Keratinocyte (primary cell): ENCODE measurements at regions not wholly inside any gene's neighbourhood (a gene's known extent, or its start where the extent isn't known, plus 50 kb on each side); places are given as distances from the start of the nearest gene placed in this dataset.

Source experiments
- DNase-seq: peaks from one replicate; pipeline ENCODE4 v3.0.0-alpha.2; 2011; ENCODE audit warnings: low read depth, missing footprints, low spot score
- FAIRE-seq: peaks from 2 replicates; lab custom pipeline; 2011; peaks lifted over from hg19 to GRCh38; lab: Jason Lieb, UNC
- H2AFZ ChIP-seq: 2 replicates; pipeline ENCODE4 v1.6.0; 2012; ENCODE audit warnings: low read length, control low read depth, inconsistent platforms; ENCODE audit not compliant: control insufficient read depth
- H3K27ac ChIP-seq: 2 replicates; pipeline ENCODE4 v1.5.1; 2011; ENCODE audit warnings: low read length; ENCODE audit not compliant: control insufficient read depth, insufficient read depth
- H3K27me3 ChIP-seq: 3 replicates; pipeline ENCODE4 v1.6.0; 2011; ENCODE audit warnings: low read length; ENCODE audit not compliant: control insufficient read depth, insufficient read depth; ENCODE audit errors: extremely low read depth
- H3K36me3 ChIP-seq, 2 experiments: 2 replicates in 1 of 2; 3 replicates in 1 of 2; pipeline ENCODE4 v1.5.1; 2011; ENCODE audit warnings: low read length in 2 of 2, mild to moderate bottlenecking in 1 of 2; ENCODE audit not compliant: control insufficient read depth in 2 of 2, insufficient read depth in 2 of 2; ENCODE audit errors: extremely low read depth in 1 of 2
- H3K4me1 ChIP-seq: 3 replicates; pipeline ENCODE4 v1.5.1; 2011; ENCODE audit warnings: low read length; ENCODE audit not compliant: control insufficient read depth, insufficient read depth; ENCODE audit errors: extremely low read depth
- H3K4me2 ChIP-seq: 3 replicates; pipeline ENCODE4 v1.6.0; 2011; ENCODE audit warnings: low read depth, low read length; ENCODE audit not compliant: control insufficient read depth, insufficient read depth; ENCODE audit errors: extremely low read depth
- H3K4me3 ChIP-seq, 3 experiments: fragments of 200-600 bp in 1 of 3; sonication (generic) in 1 of 3; 2 replicates in 2 of 3; 3 replicates in 1 of 3; pipeline ENCODE4 v1.5.1; 2011 to 2016; ENCODE audit warnings: low read length in 3 of 3, mild to moderate bottlenecking in 3 of 3, control low read depth in 2 of 3, inconsistent platforms in 1 of 3, low read depth in 1 of 3, mixed read lengths in 1 of 3, mixed run types in 1 of 3, moderate library complexity in 1 of 3; ENCODE audit not compliant: control insufficient read depth in 2 of 3, insufficient read depth in 2 of 3; ENCODE audit errors: extremely low read depth in 1 of 3
- H3K79me2 ChIP-seq: 2 replicates; pipeline ENCODE4 v1.6.0; 2012; ENCODE audit warnings: low read length; ENCODE audit not compliant: control insufficient read depth, insufficient read depth
- H3K9ac ChIP-seq: 3 replicates; pipeline ENCODE4 v1.6.0; 2011; ENCODE audit warnings: low read length; ENCODE audit not compliant: control insufficient read depth, insufficient read depth; ENCODE audit errors: extremely low read depth
- H3K9me1 ChIP-seq: 3 replicates; pipeline ENCODE4 v1.6.0; 2011; ENCODE audit warnings: low read length; ENCODE audit not compliant: control insufficient read depth, insufficient read depth; ENCODE audit errors: extremely low read depth
- H3K9me3 ChIP-seq: 2 replicates; pipeline ENCODE4 v1.5.1; 2012; ENCODE audit warnings: low read depth, low read length; ENCODE audit not compliant: control insufficient read depth
- H4K20me1 ChIP-seq: 3 replicates; pipeline ENCODE4 v1.6.0; 2011; ENCODE audit warnings: low read length; ENCODE audit not compliant: control insufficient read depth, insufficient read depth; ENCODE audit errors: extremely low read depth
- EZH2 ChIP-seq: IDR thresholded peaks from one replicate; pipeline ENCODE4 v1.6.1; 2012; ENCODE audit warnings: inconsistent platforms, mild to moderate bottlenecking, low read length, moderate library complexity
- dilution Hi-C: fragments of 300-500 bp; cut with MboI; formaldehyde crosslinking; loops from one replicate; pipeline ENCODE4 v1.7.0; 2020; ENCODE audit warnings: low sequenced_read_pairs; ENCODE audit not compliant: extremely low pct_ligation_motif_present
- TF ChIP-seq, protein P1 (sequence below), 3 experiments: IDR thresholded peaks in 1 of 3; conservative IDR thresholded peaks in 1 of 3; optimal IDR thresholded peaks in 1 of 3; 2 replicates in 2 of 3; 3 replicates in 1 of 3; pipeline versions ENCODE3 to v1.5.1; 2011; ENCODE audit warnings: low read length in 3 of 3, mild to moderate bottlenecking in 3 of 3, moderate library complexity in 2 of 3, control low read depth in 1 of 3, inconsistent platforms in 1 of 3; ENCODE audit not compliant: insufficient read depth in 2 of 3; ENCODE audit errors: extremely low read depth in 1 of 3

DNA sequence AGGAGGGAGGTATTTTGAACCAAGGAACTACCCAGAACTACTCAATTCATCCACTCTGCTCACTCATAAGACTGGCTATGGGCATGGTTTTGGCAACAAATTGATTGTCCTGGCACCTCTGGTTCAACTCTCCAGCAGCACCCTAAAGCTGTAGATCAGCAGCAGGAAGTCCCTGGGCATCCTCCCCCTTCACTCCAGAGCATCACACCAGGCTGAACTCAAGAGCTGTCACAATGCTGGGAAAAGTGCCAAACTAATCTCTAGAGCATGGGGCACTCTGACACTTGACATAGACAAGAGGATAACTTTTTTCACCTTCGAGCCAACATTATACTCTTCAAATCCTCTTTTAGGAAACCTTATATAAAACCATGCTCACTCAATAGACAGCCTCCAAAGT is 154.1 kb upstream of the RBBP8 start:
- H3K27me3 ChIP-seq = peaks cover 4% of the 10 kb centered on the region
- H2AFZ ChIP-seq = no peak overlapping the region
- FAIRE-seq (no peak), DNase-seq (no peak)
- H3K4me3 ChIP-seq = no peak overlapping the region
- no peak overlapping the region for H3K4me2 ChIP-seq
- H4K20me1 ChIP-seq = no peaks in the 10 kb centered on the region
- dilution Hi-C loops = no loop called here
- H3K79me2 ChIP-seq = no peaks in the 10 kb centered on the region
- H3K27ac ChIP-seq = no peak overlapping the region
- no peaks in the 10 kb centered on the region for H3K4me1 ChIP-seq
- no peaks in the 10 kb centered on the region for H3K9me3 ChIP-seq
- TF ChIP-seq, protein P1, sequence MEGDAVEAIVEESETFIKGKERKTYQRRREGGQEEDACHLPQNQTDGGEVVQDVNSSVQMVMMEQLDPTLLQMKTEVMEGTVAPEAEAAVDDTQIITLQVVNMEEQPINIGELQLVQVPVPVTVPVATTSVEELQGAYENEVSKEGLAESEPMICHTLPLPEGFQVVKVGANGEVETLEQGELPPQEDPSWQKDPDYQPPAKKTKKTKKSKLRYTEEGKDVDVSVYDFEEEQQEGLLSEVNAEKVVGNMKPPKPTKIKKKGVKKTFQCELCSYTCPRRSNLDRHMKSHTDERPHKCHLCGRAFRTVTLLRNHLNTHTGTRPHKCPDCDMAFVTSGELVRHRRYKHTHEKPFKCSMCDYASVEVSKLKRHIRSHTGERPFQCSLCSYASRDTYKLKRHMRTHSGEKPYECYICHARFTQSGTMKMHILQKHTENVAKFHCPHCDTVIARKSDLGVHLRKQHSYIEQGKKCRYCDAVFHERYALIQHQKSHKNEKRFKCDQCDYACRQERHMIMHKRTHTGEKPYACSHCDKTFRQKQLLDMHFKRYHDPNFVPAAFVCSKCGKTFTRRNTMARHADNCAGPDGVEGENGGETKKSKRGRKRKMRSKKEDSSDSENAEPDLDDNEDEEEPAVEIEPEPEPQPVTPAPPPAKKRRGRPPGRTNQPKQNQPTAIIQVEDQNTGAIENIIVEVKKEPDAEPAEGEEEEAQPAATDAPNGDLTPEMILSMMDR (optimal IDR thresholded peaks at IDR 0.05 in 1 of 3, IDR thresholded peaks at IDR 0.05 in 1 of 3, conservative IDR thresholded peaks at IDR 0.05 in 1 of 3; ENCODE audit: extremely low read depth in 1 of 3, insufficient read depth in 2 of 3, low read length in 3 of 3) = no peak
- no peak for TF ChIP-seq EZH2
- no peaks in the 10 kb centered on the region for H3K9me1 ChIP-seq
- no peak overlapping the region for H3K9ac ChIP-seq
- no peaks in the 10 kb centered on the region for H3K36me3 ChIP-seq

DNA sequence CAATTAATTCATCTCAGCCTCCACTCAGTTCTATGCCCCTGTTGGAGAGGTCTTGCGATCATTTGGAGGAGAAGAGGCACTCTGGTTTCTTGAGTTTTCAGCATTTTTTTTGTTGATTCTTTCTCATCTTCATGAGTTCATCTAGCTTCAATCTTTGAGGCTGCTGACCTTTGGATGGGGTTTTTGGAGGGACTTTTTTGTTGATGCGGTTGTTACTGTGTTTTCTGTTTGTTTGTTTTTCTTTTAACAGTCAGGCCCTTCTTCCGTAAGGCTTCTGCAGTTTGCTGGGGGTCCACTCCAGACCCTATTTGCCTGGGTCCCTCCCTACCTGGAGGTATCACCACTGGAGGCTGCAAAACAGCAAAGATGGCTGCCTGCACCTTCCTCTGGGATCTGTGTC is 149.9 kb upstream of the RBBP8 start:
- H3K4me2 ChIP-seq = no peak overlapping the region
- H3K4me1 ChIP-seq = no peaks in the 10 kb centered on the region
- H3K9ac ChIP-seq = no peak overlapping the region
- H3K79me2 ChIP-seq = no peaks in the 10 kb centered on the region
- H3K27me3 ChIP-seq = peaks cover 7% of the 10 kb centered on the region
- H3K36me3 ChIP-seq = no peaks in the 10 kb centered on the region
- H3K9me3 ChIP-seq = no peaks in the 10 kb centered on the region
- TF ChIP-seq EZH2 = no peak
- TF ChIP-seq, protein P1 (optimal IDR thresholded peaks at IDR 0.05 in 1 of 3, IDR thresholded peaks at IDR 0.05 in 1 of 3, conservative IDR thresholded peaks at IDR 0.05 in 1 of 3; ENCODE audit: extremely low read depth in 1 of 3, insufficient read depth in 2 of 3, low read length in 3 of 3) = no peak
- no peaks in the 10 kb centered on the region for H3K9me1 ChIP-seq
- no peak overlapping the region for H2AFZ ChIP-seq
- dilution Hi-C loops = no loop called here
- H3K27ac ChIP-seq = no peak overlapping the region
- DNase-seq (no peak), FAIRE-seq (no peak)
- no peaks in the 10 kb centered on the region for H4K20me1 ChIP-seq
- no peak overlapping the region for H3K4me3 ChIP-seq
